HG02798 (cell line): ENCODE measurements at regions not wholly inside any gene's neighbourhood (a gene's known extent, or its start where the extent isn't known, plus 50 kb on each side); places are given as distances from the start of the nearest gene placed in this dataset.
"Not testable (repeated sequence)": the region's sequence is repeated elsewhere in the genome, so short reads cannot be mapped to it uniquely, and the experiment has no call there.

Source experiments
- ATAC-seq: cut with Tn5 transposase; IDR thresholded peaks from one replicate; pipeline ENCODE4 v1.9.1; 2021; ENCODE audit warnings: mild to moderate bottlenecking; ENCODE audit not compliant: unreplicated experiment, poor library complexity

- ATAC-seq, result no peak
Measured at GRCh38 chr1:48089356-48089891, 92.2 kb upstream of the TRABD2B start.

- ATAC-seq, result no peak
Measured at GRCh38 chr1:48084826-48085225, 87.6 kb upstream of the TRABD2B start.

GRCh38 chr1:48082271-48082962 lies 85.2 kb upstream of the TRABD2B start:
- no peak for ATAC-seq

- no peak for ATAC-seq
Measured at GRCh38 chr1:48080331-48081255, 83.4 kb upstream of the TRABD2B start.

- ATAC-seq, result no peak
Measured at GRCh38 chr1:48079096-48079495, 81.9 kb upstream of the TRABD2B start.

DNA sequence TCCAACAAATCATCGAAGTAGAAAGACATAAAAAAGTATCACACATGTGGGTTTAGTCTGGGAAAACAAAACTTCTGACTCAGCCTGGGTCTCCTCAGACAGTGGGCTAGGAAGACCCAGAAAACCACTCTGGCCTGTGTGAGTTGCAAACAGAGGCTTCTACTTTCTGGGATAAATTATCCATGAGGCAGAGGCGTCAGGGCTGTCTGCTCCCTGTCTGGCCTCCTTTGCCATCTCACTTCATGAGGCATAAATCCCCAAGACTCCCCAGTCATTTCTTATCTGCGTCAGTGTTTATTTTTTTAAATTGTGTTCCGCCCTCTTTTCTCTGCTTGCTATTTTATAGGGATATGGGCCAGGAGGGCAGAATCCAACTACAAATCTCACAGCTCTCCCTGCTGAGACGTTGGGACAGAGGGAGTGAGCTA lies 80.6 kb upstream of the TRABD2B start:
- ATAC-seq, result no peak

DNA sequence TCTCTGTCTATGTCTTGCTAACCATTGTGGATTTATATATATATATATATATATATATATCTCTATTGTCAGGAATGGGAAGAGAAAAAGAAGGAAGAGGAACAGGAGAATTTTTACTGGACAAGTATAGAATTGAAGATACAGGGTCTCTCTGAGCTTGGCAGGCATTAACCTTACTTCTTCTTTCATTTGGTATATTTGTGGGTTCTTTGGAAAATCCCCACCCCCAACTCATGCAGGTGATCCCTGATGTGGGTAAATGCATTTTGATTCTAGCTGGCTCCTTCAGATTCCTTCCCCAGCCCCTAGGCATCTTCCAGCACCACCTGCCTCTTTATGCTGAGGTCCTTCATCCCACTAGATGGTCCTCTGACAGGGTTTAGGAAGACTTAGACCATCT lies 78.8 kb upstream of the TRABD2B start:
- no peak for ATAC-seq

DNA sequence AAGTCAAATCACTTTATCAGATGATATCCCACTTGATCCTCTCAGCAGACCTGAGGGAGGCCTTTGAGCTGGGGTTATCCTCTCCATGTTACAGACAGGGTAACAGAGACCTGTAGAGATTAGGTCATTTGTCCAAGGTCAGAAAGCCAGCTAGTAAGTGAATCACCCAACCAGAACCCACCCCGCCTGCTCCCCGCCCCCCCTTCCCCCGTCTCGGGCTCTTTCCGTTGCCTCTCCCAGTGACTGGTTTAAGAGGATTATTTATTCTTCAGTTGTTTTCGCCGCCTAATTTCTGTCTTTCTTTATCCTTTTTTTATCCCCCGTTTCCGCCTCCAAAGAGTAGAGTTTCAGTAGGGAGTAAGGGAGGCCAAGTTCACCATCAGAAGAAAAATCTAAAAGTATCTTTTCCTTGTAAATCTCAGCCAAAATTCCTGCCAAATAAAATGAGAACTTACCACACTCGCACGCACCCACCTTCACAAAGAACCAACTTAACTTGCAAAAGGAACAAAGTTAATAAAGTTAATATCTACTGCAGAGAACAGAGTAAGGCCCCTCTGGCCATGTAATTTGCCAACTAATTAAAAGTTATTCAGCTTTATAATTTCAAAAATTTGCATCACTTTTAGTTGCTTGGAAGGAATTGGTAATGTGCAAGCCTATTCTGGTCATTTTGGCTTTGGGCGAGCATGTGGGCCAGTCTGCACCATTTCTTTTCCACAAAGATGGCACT lies 76.8 kb upstream of the TRABD2B start:
- ATAC-seq, result no peak

GRCh38 chr1:48071513-48071912 lies 74.3 kb upstream of the TRABD2B start:
- no peak for ATAC-seq

- ATAC-seq, result no peak
Measured at GRCh38 chr1:48070396-48070750, 73.2 kb upstream of the TRABD2B start.

- ATAC-seq, result no peak
Measured at GRCh38 chr1:48069662-48070395, 72.6 kb upstream of the TRABD2B start.

- ATAC-seq, result no peak
Measured at GRCh38 chr1:48068206-48068605, 71.0 kb upstream of the TRABD2B start.

DNA sequence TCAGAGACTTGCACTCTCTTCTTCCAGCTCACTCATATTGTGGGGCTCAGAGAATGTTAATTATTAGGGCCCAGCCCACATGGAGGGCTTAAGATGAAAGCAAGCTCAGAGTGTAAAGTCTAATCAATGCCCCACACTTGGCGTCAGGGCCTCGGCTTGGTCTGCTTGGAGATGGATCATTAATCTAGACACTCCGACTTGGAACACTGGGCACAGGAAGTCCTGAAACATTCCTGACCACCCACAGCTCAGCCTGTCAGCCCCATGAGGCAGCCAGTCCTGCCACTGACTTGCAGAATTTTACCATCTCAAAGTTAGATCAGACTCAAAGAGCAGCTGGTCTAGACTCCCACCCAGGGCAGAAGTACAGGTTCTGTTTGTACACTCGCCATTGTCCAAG lies 69.8 kb upstream of the TRABD2B start:
- ATAC-seq, result no peak

GRCh38 chr1:48064693-48065092 lies 67.5 kb upstream of the TRABD2B start:
- not testable (repeated sequence) for ATAC-seq

- no peak for ATAC-seq
Measured at GRCh38 chr1:48062353-48062752, 65.2 kb upstream of the TRABD2B start.

- ATAC-seq, result no peak
Measured at GRCh38 chr1:48061162-48062136, 64.3 kb upstream of the TRABD2B start.

- ATAC-seq, result no peak
Measured at GRCh38 chr1:48059289-48059688, 62.1 kb upstream of the TRABD2B start.

- ATAC-seq, result no peak
Measured at GRCh38 chr1:48058135-48059025, 61.2 kb upstream of the TRABD2B start.
